ENCODE measurements at regions not wholly inside any gene's neighbourhood (a gene's known extent, or its start where the extent isn't known, plus 50 kb on each side); places are given as distances from the start of the nearest gene placed in this dataset.

- TF ChIP-seq, protein P1, sequence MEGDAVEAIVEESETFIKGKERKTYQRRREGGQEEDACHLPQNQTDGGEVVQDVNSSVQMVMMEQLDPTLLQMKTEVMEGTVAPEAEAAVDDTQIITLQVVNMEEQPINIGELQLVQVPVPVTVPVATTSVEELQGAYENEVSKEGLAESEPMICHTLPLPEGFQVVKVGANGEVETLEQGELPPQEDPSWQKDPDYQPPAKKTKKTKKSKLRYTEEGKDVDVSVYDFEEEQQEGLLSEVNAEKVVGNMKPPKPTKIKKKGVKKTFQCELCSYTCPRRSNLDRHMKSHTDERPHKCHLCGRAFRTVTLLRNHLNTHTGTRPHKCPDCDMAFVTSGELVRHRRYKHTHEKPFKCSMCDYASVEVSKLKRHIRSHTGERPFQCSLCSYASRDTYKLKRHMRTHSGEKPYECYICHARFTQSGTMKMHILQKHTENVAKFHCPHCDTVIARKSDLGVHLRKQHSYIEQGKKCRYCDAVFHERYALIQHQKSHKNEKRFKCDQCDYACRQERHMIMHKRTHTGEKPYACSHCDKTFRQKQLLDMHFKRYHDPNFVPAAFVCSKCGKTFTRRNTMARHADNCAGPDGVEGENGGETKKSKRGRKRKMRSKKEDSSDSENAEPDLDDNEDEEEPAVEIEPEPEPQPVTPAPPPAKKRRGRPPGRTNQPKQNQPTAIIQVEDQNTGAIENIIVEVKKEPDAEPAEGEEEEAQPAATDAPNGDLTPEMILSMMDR (IDR thresholded peaks at IDR 0.05), result no peak
- TF ChIP-seq POLR2A (IDR thresholded peaks at IDR 0.05), result no peak
These were observed 62.2 kb upstream of the FRMPD4 start for GRCh38 chrX:12076046-12076445.

Data from right lobe of liver (tissue), 4 donors.